LNCaP clone FGC (cell line): ENCODE measurements at regions not wholly inside any gene's neighbourhood (a gene's known extent, or its start where the extent isn't known, plus 50 kb on each side); places are given as distances from the start of the nearest gene placed in this dataset.
"Not testable (repeated sequence)": the region's sequence is repeated elsewhere in the genome, so short reads cannot be mapped to it uniquely, and the experiment has no call there.

Experiments
- DNase-seq: peaks from one replicate; pipeline ENCODE4 v3.0.0-alpha.2; 2011; ENCODE audit warnings: low read depth
- H3K4me3 ChIP-seq: 2 replicates; pipeline ENCODE4 v1.5.1; 2011; ENCODE audit warnings: mild to moderate bottlenecking, low read depth, low read length, control low read depth
- TF ChIP-seq, protein P1 (sequence below): IDR thresholded peaks from 2 replicates; pipeline ENCODE4 v1.5.1; 2012; ENCODE audit warnings: mild to moderate bottlenecking; ENCODE audit not compliant: control insufficient read depth, insufficient read depth; ENCODE audit errors: extremely low read depth

GRCh38 chr7:3146571-3147226, 103.0 kb upstream of the CARD11 start:
- DNase-seq: no peak
- no peak overlapping the region for H3K4me3 ChIP-seq
- TF ChIP-seq, protein P1, sequence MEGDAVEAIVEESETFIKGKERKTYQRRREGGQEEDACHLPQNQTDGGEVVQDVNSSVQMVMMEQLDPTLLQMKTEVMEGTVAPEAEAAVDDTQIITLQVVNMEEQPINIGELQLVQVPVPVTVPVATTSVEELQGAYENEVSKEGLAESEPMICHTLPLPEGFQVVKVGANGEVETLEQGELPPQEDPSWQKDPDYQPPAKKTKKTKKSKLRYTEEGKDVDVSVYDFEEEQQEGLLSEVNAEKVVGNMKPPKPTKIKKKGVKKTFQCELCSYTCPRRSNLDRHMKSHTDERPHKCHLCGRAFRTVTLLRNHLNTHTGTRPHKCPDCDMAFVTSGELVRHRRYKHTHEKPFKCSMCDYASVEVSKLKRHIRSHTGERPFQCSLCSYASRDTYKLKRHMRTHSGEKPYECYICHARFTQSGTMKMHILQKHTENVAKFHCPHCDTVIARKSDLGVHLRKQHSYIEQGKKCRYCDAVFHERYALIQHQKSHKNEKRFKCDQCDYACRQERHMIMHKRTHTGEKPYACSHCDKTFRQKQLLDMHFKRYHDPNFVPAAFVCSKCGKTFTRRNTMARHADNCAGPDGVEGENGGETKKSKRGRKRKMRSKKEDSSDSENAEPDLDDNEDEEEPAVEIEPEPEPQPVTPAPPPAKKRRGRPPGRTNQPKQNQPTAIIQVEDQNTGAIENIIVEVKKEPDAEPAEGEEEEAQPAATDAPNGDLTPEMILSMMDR: no peak

DNA sequence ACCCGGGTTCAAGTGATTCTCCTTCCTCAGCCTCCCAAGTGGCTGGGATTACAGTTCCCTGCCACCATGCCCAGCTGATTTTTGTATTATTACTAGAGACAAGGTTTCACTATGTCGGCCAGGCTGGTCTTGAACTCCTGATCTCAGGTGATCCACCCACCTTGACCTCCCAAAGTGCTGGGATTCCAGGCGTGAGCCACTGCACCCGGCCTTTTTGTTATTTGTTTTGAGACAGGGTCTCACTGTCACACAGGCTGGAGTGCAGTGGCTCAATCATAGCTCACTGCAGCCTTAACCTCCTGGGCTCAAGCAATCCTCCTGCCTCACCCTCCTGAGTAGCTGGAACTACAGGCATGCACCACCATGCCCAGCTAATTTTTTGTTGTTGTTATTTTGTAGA, 104.8 kb upstream of the CARD11 start:
- DNase-seq, H3K4me3 ChIP-seq: not testable (repeated sequence)

- no peak overlapping the region for H3K4me3 ChIP-seq
- TF ChIP-seq, protein P1: no peak
- no peak for DNase-seq
Measured at GRCh38 chr7:3149231-3149995, 105.7 kb upstream of the CARD11 start.

DNA sequence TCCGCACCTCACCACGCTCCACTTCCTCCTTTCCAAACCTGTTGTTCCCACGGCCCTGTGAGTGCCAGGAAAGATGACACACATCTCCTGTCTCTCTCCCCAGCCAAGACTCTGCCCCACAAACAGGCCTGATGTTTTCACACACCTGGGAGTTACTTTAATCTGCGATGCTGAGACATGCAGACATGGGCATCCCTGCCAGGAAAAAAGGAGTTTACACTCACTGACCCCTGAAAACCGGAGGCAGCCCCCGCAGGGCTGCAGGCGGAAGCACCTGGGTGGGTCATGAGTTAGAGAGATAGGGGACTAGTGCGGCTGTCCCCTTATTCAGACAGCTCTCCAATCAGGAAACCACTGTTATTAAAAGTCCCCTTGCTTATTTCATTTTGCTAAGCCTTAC, 106.4 kb upstream of the CARD11 start:
- TF ChIP-seq, protein P1: no peak
- no peak overlapping the region for H3K4me3 ChIP-seq
- no peak for DNase-seq

GRCh38 chr7:3151784-3152183, 108.1 kb upstream of the CARD11 start:
- TF ChIP-seq, protein P1: no peak
- DNase-seq: no peak
- no peak overlapping the region for H3K4me3 ChIP-seq

GRCh38 chr7:3152714-3153113, 109.0 kb upstream of the CARD11 start:
- no peak overlapping the region for H3K4me3 ChIP-seq
- DNase-seq: no peak
- TF ChIP-seq, protein P1: no peak

DNA sequence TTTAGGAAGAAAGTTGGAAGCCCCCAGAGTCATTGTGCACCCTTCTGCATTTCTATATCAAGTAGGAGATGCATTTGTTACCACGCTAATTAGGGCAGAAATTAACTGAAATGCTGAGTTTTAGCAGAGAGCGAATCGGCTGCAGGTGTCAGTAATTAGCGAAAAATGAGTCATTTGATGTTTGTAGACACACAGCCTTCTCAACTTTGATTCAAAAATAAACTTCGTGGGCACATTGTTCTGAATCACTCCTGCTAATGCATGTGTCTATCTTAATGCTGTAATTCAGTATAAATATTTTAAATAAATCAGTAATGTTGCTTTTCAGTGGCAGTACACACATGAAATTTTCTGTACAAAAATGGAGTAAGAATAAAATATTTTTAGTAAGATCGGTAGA, 109.5 kb upstream of the CARD11 start:
- no peak for DNase-seq
- TF ChIP-seq, protein P1: no peak
- H3K4me3 ChIP-seq: no peak overlapping the region
